GM12891 (cell line): ENCODE measurements at regions not wholly inside any gene's neighbourhood (a gene's known extent, or its start where the extent isn't known, plus 50 kb on each side); places are given as distances from the start of the nearest gene placed in this dataset.

Experiments
- PAX5 ChIP-seq: IDR thresholded peaks from 2 replicates; pipeline ENCODE4 v1.6.1; 2011; ENCODE audit warnings: low read length, moderate library complexity, mild to moderate bottlenecking; ENCODE audit not compliant: insufficient read depth, severe bottlenecking
- POLR2A ChIP-seq: IDR thresholded peaks from 2 replicates; pipeline ENCODE4 v1.6.1; 2011; ENCODE audit warnings: low read depth, low read length, control low read depth
- POLR2AphosphoS5 ChIP-seq: IDR thresholded peaks from 2 replicates; pipeline ENCODE4 v1.6.1; 2011; ENCODE audit warnings: low read depth, low read length, control low read depth
- POU2F2 ChIP-seq: IDR thresholded peaks from 2 replicates; pipeline ENCODE4 v1.6.1; 2011; ENCODE audit warnings: low read depth, mild to moderate bottlenecking, control low read depth, low read length, moderate library complexity
- SPI1 ChIP-seq: IDR thresholded peaks from 2 replicates; pipeline ENCODE4 v1.6.1; 2011; ENCODE audit warnings: low read depth, low read length, control low read depth
- TAF1 ChIP-seq: IDR thresholded peaks from 2 replicates; pipeline ENCODE4 v1.6.1; 2011; ENCODE audit warnings: low read depth, low read length, control low read depth

DNA sequence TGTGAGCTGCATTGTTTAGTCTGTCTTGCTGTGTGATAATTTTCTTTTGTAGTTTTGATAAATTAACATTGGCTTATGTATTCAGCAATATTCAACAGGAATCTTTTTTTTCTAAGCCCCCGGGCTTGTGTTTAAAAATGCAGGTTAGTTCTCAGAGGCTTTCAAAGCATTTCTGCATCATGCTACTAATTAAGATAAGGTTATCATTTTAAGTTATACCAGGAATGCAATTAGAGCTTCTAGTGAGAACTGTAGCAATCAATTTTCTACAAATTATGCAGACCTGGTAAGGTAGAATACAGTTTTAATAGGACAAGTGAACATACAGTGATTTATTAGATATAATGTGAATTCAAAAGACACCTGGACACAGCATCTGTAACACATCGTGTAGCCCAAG is 179.2 kb downstream of the PRL start:
- TF ChIP-seq POLR2A (no peak), POLR2AphosphoS5 (no peak), TAF1 (no peak), SPI1 (no peak), PAX5 (no peak), POU2F2 (no peak)
